ENCODE measurements at regions not wholly inside any gene's neighbourhood (a gene's known extent, or its start where the extent isn't known, plus 50 kb on each side); places are given as distances from the start of the nearest gene placed in this dataset.
"Not testable (repeated sequence)": the region's sequence is repeated elsewhere in the genome, so short reads cannot be mapped to it uniquely, and the experiment has no call there.

DNA sequence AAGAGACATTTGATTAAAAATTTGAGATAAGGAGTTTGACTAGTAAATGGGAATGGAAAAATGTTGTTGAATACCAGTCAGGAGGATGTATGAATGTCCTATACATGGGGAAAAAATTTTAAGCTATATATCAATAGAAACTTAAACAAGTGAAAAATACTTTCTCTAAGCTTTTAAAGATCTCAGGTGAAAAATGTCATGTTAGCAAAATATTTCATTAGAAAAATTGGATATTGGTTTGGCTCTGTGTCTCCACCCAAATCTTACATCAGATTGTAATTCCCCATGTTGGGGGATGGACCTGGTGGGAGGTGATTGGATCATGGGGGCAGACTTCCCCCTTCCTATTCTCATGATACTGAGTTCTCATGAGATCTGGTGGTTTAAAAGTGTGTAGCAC, 279.6 kb upstream of the CADM2 start:
- H3K4me1 ChIP-seq (ENCODE audit: insufficient read depth, low read length): no peaks in the 10 kb centered on the region
- no peak overlapping the region for H3K4me3 ChIP-seq (ENCODE audit: low read length in 2 of 2)
- H3K27ac ChIP-seq (ENCODE audit: low read depth, low read length): no peak overlapping the region
- ChIA-PET POLR2A (ENCODE audit: partially characterized antibody) (no interaction called here), CTCF (ENCODE audit: partially characterized antibody) (no interaction called here)
- H3K4me1 Mint-ChIP-seq: no peaks in the 10 kb centered on the region
- no peak for DNase-seq
- no peaks in the 10 kb centered on the region for H3K27me3 ChIP-seq (ENCODE audit: insufficient read depth, low read length)
- H3K36me3 ChIP-seq (ENCODE audit: insufficient read depth, low read length): no peaks in the 10 kb centered on the region
- no peaks in the 10 kb centered on the region for H3K36me3 Mint-ChIP-seq
- no peaks in the 10 kb centered on the region for H3K27me3 Mint-ChIP-seq
- intact Hi-C loops (cut with micrococcal nuclease): no loop called here
- peaks cover 0 to 3% of the 10 kb centered on the region in 2 donors for H3K9me3 ChIP-seq (ENCODE audit: control insufficient read depth in 1 of 2, low read length in 2 of 2)
- no peak overlapping the region for H3K4me3 Mint-ChIP-seq
- no peak overlapping the region for H3K27ac Mint-ChIP-seq
- H3K9me3 Mint-ChIP-seq: peaks cover 4 to 14% (median 9%) of the 10 kb centered on the region in 8 donors

DNA sequence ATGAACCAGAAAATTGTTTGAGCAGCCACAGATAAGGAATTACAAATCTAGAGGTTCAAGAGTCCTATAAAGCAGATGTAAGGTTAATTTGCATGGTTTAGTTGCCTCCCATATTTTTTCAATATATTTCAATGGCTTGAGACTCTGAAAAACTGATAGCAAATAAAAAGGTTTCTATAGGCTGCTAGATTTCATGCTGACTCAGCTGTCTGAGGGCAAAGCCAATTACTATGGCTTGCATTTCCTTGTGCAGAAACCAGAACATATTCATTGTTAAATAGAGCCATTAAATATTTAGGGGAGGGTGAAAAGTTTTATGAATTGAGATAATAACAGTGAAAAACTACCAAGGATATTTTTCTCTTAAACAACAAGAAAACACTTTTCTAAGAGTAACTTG, 278.1 kb upstream of the CADM2 start:
- no peak for DNase-seq
- H3K9me3 Mint-ChIP-seq: peaks cover 4 to 14% (median 11%) of the 10 kb centered on the region in 8 donors
- H3K27me3 ChIP-seq (ENCODE audit: insufficient read depth, low read length): no peaks in the 10 kb centered on the region
- H3K27ac Mint-ChIP-seq: no peak overlapping the region
- no peak overlapping the region for H3K4me3 Mint-ChIP-seq
- no peaks in the 10 kb centered on the region for H3K27me3 Mint-ChIP-seq
- H3K9me3 ChIP-seq (ENCODE audit: control insufficient read depth in 1 of 2, low read length in 2 of 2): peaks cover 0 to 3% of the 10 kb centered on the region in 2 donors
- H3K4me1 Mint-ChIP-seq: no peaks in the 10 kb centered on the region
- H3K27ac ChIP-seq (ENCODE audit: low read depth, low read length): no peak overlapping the region
- H3K4me1 ChIP-seq (ENCODE audit: insufficient read depth, low read length): no peaks in the 10 kb centered on the region
- POLR2A ChIA-PET (ENCODE audit: partially characterized antibody): no interaction called here
- intact Hi-C loops (cut with micrococcal nuclease): no loop called here
- CTCF ChIA-PET (ENCODE audit: partially characterized antibody): no interaction called here
- H3K36me3 Mint-ChIP-seq: no peaks in the 10 kb centered on the region
- H3K4me3 ChIP-seq (ENCODE audit: low read length in 2 of 2): no peak overlapping the region
- H3K36me3 ChIP-seq (ENCODE audit: insufficient read depth, low read length): no peaks in the 10 kb centered on the region

DNA sequence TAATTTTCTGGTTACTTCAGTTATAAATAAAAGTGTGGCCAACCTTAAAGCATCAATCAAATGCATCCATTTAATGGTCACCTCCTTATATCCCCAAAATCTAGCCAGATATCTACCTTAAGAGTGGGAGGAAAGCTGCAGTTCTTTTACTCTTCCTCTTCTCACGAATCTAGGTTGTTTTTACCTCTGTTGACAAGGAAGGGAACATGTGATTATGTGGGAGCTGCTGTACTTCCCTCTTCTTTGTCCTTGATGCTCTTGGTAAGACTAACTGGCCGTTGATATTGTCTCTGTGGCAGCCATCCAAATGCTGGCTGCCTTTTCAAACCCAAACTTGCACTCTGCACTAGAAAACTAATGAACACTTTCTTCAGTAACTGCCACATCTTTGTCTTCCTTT, 275.3 kb upstream of the CADM2 start:
- Mint-ChIP-seq H3K4me1 (no peaks in the 10 kb centered on the region), H3K9me3 (peaks cover 0 to 13% (median 7%) of the 10 kb centered on the region in 8 donors), H3K36me3 (no peaks in the 10 kb centered on the region), H3K4me3 (no peak overlapping the region), H3K27ac (no peak overlapping the region), H3K27me3 (no peaks in the 10 kb centered on the region)
- no peak for DNase-seq
- ChIA-PET POLR2A (ENCODE audit: partially characterized antibody) (no interaction called here), CTCF (ENCODE audit: partially characterized antibody) (no interaction called here)
- Histone ChIP-seq H3K27ac (ENCODE audit: low read depth, low read length) (no peak overlapping the region), H3K4me3 (ENCODE audit: low read length in 2 of 2) (no peak overlapping the region), H3K9me3 (ENCODE audit: control insufficient read depth in 1 of 2, low read length in 2 of 2) (no peaks in the 10 kb centered on the region), H3K4me1 (ENCODE audit: insufficient read depth, low read length) (no peaks in the 10 kb centered on the region), H3K27me3 (ENCODE audit: insufficient read depth, low read length) (no peaks in the 10 kb centered on the region), H3K36me3 (ENCODE audit: insufficient read depth, low read length) (no peaks in the 10 kb centered on the region)
- intact Hi-C loops (cut with micrococcal nuclease): no loop called here

DNA sequence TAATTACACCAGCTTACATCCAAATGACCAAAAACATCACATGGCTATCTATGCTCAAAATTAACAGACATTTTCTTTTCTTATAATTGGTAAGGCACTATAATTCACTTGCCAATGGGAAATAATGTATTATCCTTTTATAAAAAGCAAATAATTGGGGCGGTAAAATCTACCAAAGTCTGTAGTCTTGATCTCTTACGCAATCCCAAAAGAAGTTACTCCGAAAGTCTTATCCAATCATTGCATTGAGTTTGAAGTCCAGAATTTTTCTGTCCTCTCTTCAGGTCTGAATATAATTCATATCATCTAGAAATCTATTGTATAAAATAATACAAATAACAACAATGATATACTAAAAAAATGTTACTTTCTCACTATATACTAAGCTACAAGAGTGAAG, 273.3 kb upstream of the CADM2 start:
- no peak overlapping the region for H3K4me3 Mint-ChIP-seq
- no peak overlapping the region for H3K27ac Mint-ChIP-seq
- no peak overlapping the region for H3K4me3 ChIP-seq (ENCODE audit: low read length in 2 of 2)
- intact Hi-C loops (cut with micrococcal nuclease): no loop called here
- no peaks in the 10 kb centered on the region for H3K36me3 ChIP-seq (ENCODE audit: insufficient read depth, low read length)
- POLR2A ChIA-PET (ENCODE audit: partially characterized antibody): no interaction called here
- no peaks in the 10 kb centered on the region for H3K27me3 Mint-ChIP-seq
- no peak for DNase-seq
- peaks cover 0 to 13% (median 6%) of the 10 kb centered on the region in 8 donors for H3K9me3 Mint-ChIP-seq
- CTCF ChIA-PET (ENCODE audit: partially characterized antibody): no interaction called here
- H3K27me3 ChIP-seq (ENCODE audit: insufficient read depth, low read length): no peaks in the 10 kb centered on the region
- H3K4me1 ChIP-seq (ENCODE audit: insufficient read depth, low read length): no peaks in the 10 kb centered on the region
- H3K27ac ChIP-seq (ENCODE audit: low read depth, low read length): no peak overlapping the region
- H3K36me3 Mint-ChIP-seq: no peaks in the 10 kb centered on the region
- no peaks in the 10 kb centered on the region for H3K4me1 Mint-ChIP-seq
- no peaks in the 10 kb centered on the region for H3K9me3 ChIP-seq (ENCODE audit: control insufficient read depth in 1 of 2, low read length in 2 of 2)

DNA sequence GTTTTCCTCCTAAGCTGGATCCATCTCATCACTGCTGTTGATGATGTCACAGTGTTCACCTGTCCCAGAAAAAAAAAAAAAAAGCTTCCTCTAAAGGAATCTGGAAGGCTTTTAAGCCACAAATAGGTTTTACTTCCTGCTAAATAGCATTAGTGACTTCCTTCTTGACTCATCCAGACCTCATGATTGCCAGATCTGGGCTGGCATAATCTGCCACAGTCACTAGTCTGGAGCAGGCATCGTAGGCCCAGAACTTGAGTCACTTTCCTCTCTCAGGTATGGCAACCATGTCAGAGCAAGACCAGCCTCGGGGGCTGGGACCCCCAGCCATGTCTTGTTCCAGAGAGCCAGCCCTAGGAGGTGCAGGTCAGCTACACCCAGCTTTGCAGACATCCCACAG, 266.5 kb upstream of the CADM2 start:
- intact Hi-C loops (cut with micrococcal nuclease): no loop called here
- no peak for DNase-seq
- ChIA-PET CTCF (ENCODE audit: partially characterized antibody) (no interaction called here), POLR2A (ENCODE audit: partially characterized antibody) (no interaction called here)
- H3K27me3 Mint-ChIP-seq: no peaks in the 10 kb centered on the region
- no peaks in the 10 kb centered on the region for H3K9me3 ChIP-seq (ENCODE audit: control insufficient read depth in 1 of 2, low read length in 2 of 2)
- H3K9me3 Mint-ChIP-seq: peaks cover 2 to 17% (median 8%) of the 10 kb centered on the region in 8 donors
- H3K36me3 Mint-ChIP-seq: no peaks in the 10 kb centered on the region
- H3K27ac ChIP-seq (ENCODE audit: low read depth, low read length): no peak overlapping the region
- H3K4me3 Mint-ChIP-seq: no peak overlapping the region
- no peaks in the 10 kb centered on the region for H3K36me3 ChIP-seq (ENCODE audit: insufficient read depth, low read length)
- H3K27ac Mint-ChIP-seq: no peak overlapping the region
- no peaks in the 10 kb centered on the region for H3K27me3 ChIP-seq (ENCODE audit: insufficient read depth, low read length)
- no peaks in the 10 kb centered on the region for H3K4me1 Mint-ChIP-seq
- no peak overlapping the region for H3K4me3 ChIP-seq (ENCODE audit: low read length in 2 of 2)
- H3K4me1 ChIP-seq (ENCODE audit: insufficient read depth, low read length): no peaks in the 10 kb centered on the region

DNA sequence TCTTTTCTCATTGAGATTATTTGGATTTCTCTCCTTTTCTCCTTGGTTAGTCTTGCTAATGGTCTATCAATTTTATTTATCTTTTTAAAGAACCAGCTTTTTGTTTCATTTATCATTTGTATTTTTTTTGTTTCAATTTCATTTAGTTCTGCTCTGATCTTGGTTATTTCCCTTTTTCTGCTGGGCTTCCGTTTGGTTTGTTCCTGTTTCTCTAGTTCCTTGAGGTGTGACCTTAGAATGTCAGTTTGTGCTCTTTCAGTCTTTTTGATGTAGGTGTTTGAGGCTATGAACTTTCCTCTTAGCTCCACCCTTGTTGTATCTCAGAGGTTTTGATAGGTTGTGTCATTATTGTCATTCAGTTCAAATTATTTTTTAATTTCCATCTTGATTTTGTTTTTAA, 248.5 kb upstream of the CADM2 start:
- H3K4me3 Mint-ChIP-seq; H3K36me3 ChIP-seq (ENCODE audit: insufficient read depth, low read length); intact Hi-C loops (cut with micrococcal nuclease): not testable (repeated sequence)

DNA sequence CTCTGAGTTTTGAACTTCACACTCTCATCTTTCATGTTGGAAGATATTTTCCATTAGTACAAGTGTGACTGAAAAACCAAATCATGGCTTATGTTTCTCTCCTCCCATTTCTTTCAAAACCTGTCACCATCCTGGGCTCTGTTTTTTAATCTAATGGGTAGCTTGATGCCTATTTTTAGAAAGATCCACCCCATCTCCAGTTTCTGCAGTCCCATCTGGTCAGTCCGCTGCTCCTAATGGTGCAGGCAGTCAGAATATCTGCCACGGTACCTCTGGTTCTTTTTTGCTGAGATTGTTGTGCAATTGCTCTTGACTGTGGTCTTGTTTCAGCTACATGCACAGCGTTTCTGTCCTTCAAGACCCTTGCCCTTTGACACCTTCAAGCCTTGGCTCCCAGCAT, 240.9 kb upstream of the CADM2 start:
- no peaks in the 10 kb centered on the region for H3K27me3 ChIP-seq (ENCODE audit: insufficient read depth, low read length)
- no peak overlapping the region for H3K27ac Mint-ChIP-seq
- no peaks in the 10 kb centered on the region for H3K36me3 Mint-ChIP-seq
- H3K9me3 ChIP-seq (ENCODE audit: control insufficient read depth in 1 of 2, low read length in 2 of 2): no peaks in the 10 kb centered on the region
- ChIA-PET POLR2A (ENCODE audit: partially characterized antibody) (no interaction called here), CTCF (ENCODE audit: partially characterized antibody) (no interaction called here)
- peaks cover 3 to 32% (median 13%) of the 10 kb centered on the region in 8 donors for H3K9me3 Mint-ChIP-seq
- H3K4me1 Mint-ChIP-seq: no peaks in the 10 kb centered on the region
- no peak overlapping the region for H3K4me3 Mint-ChIP-seq
- H3K27ac ChIP-seq (ENCODE audit: low read depth, low read length): no peak overlapping the region
- intact Hi-C loops (cut with micrococcal nuclease): no loop called here
- H3K4me3 ChIP-seq (ENCODE audit: low read length in 2 of 2): no peak overlapping the region
- H3K27me3 Mint-ChIP-seq: no peaks in the 10 kb centered on the region
- no peaks in the 10 kb centered on the region for H3K36me3 ChIP-seq (ENCODE audit: insufficient read depth, low read length)
- DNase-seq: no peak
- H3K4me1 ChIP-seq (ENCODE audit: insufficient read depth, low read length): no peaks in the 10 kb centered on the region

More for the DNA sequence above, 248.5 kb upstream of the CADM2 start:
- H3K27me3 ChIP-seq (ENCODE audit: insufficient read depth, low read length); H3K4me3 ChIP-seq (ENCODE audit: low read length in 2 of 2); DNase-seq; H3K36me3 Mint-ChIP-seq; H3K9me3 ChIP-seq (ENCODE audit: control insufficient read depth in 1 of 2, low read length in 2 of 2); H3K4me1 ChIP-seq (ENCODE audit: insufficient read depth, low read length); CTCF ChIA-PET (ENCODE audit: partially characterized antibody); H3K27me3 Mint-ChIP-seq; H3K27ac ChIP-seq (ENCODE audit: low read depth, low read length); H3K4me1 Mint-ChIP-seq; H3K27ac Mint-ChIP-seq; POLR2A ChIA-PET (ENCODE audit: partially characterized antibody): not testable (repeated sequence)
- peaks cover 6 to 41% (median 20%) of the 10 kb centered on the region in 8 donors for H3K9me3 Mint-ChIP-seq

DNA sequence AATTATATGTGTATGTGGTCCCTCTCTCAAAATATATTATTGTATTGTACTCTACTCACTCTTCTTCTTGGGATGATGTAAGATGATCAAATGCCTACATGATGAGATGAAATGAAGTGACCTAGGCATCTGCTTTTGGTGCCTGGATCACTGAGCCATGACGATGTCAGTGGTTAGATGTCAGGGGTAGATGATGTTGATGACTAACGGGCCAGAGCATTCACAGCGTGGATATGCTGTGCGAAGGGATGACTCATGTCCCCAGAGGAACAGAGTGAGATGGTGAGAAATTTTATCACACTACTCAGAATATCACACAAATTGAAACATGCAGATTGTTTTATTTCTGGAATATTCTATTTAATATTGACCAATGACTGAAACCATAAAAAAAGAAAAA, 233.9 kb upstream of the CADM2 start:
- Mint-ChIP-seq H3K27me3 (no peaks in the 10 kb centered on the region), H3K27ac (no peak overlapping the region), H3K36me3 (no peaks in the 10 kb centered on the region), H3K9me3 (peaks cover 4 to 16% (median 8%) of the 10 kb centered on the region in 8 donors), H3K4me1 (no peaks in the 10 kb centered on the region), H3K4me3 (no peak overlapping the region)
- H3K9me3 ChIP-seq (ENCODE audit: control insufficient read depth in 1 of 2, low read length in 2 of 2): peaks cover 0 to 3% of the 10 kb centered on the region in 2 donors
- ChIA-PET CTCF (ENCODE audit: partially characterized antibody) (no interaction called here), POLR2A (ENCODE audit: partially characterized antibody) (no interaction called here)
- H3K4me1 ChIP-seq (ENCODE audit: insufficient read depth, low read length): no peaks in the 10 kb centered on the region
- H3K27ac ChIP-seq (ENCODE audit: low read depth, low read length): no peak overlapping the region
- DNase-seq: no peak
- intact Hi-C loops (cut with micrococcal nuclease): no loop called here
- no peaks in the 10 kb centered on the region for H3K36me3 ChIP-seq (ENCODE audit: insufficient read depth, low read length)
- H3K27me3 ChIP-seq (ENCODE audit: insufficient read depth, low read length): no peaks in the 10 kb centered on the region
- H3K4me3 ChIP-seq (ENCODE audit: low read length in 2 of 2): no peak overlapping the region
